ENCODE measurements at regions not wholly inside any gene's neighbourhood (a gene's known extent, or its start where the extent isn't known, plus 50 kb on each side); places are given as distances from the start of the nearest gene placed in this dataset.

- TF ChIP-seq EP300 (IDR thresholded peaks at IDR 0.05) (no peak), CTCF (IDR thresholded peaks at IDR 0.05) (no peak)
Measured at GRCh38 chr5:92421942-92422341, 1038.8 kb upstream of the ARRDC3 start.
